ENCODE measurements at regions not wholly inside any gene's neighbourhood (a gene's known extent, or its start where the extent isn't known, plus 50 kb on each side); places are given as distances from the start of the nearest gene placed in this dataset.

DNA sequence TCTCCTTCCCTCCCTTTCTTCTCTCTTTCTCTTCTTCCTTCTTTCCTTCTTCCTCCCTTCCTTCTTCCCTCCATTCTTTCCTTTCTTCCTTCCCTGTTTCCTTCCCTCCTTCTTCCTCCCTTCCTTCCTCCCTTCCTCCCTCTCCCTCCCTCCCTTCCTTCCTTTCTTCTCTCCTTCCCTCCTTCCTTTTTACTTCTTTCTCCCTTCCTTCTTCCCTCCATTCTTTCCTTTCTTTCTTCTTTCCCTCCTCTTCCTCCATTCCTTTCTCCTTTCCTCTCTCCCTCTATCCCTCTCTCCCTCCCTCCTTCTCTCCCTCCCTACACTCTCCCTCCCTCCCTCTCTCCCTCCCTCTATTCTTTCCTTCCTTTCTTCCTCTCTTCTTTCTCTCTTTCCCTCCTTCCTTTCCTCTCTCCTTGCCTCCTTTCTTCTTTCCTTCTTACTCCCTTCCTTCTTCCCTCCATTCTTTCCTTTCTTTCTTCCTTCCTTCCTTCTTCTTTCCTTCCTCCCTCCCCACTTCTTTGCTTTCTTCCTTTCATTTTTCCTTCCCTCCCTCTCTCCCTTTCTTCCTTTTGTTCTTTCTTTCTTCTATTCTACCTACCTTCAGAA lies 200.4 kb upstream of the SSTR4 start:
- Histone ChIP-seq H2BK12ac (ENCODE audit: insufficient read length, low read depth, low read length) (no peak overlapping the region), H3K23ac (ENCODE audit: insufficient read length, low read depth, low read length) (no peak overlapping the region), H3K23me2 (ENCODE audit: insufficient read length, low read depth, low read length, poor library complexity, severe bottlenecking) (no peaks in the 10 kb centered on the region), H3K79me2 (ENCODE audit: insufficient read depth, low read length) (no peaks in the 10 kb centered on the region), H2BK20ac (ENCODE audit: low read depth, low read length, poor library complexity, severe bottlenecking) (no peak overlapping the region), H3K4me2 (ENCODE audit: insufficient read depth, insufficient read length, low read length) (no peak overlapping the region), H2AFZ (ENCODE audit: low read length) (no peak overlapping the region), H3K9ac (ENCODE audit: extremely low read depth, insufficient read length, low read length) (no peak overlapping the region), H2AK5ac (ENCODE audit: insufficient read length, low read length) (no peak overlapping the region), H3K56ac (ENCODE audit: insufficient read length, low read depth, low read length) (no peak overlapping the region), H3K27me3 (ENCODE audit: insufficient read depth, low read length) (no peaks in the 10 kb centered on the region), H4K5ac (ENCODE audit: insufficient read length, low read depth, low read length) (no peak overlapping the region), H3K18ac (ENCODE audit: insufficient read length, low read depth, low read length) (no peak overlapping the region), H3K4me1 (ENCODE audit: insufficient read depth, low read length) (no peaks in the 10 kb centered on the region), H3K27ac (ENCODE audit: insufficient read length, low read depth, low read length) (no peak overlapping the region), H4K8ac (replicated peaks; ENCODE audit: insufficient read length, low read depth, low read length) (no peak overlapping the region), H3K14ac (ENCODE audit: insufficient read depth, low read length) (no peak overlapping the region), H2BK120ac (ENCODE audit: low read depth, low read length, poor library complexity, severe bottlenecking) (no peak overlapping the region), H3K4ac (ENCODE audit: low read depth, low read length) (no peak overlapping the region), H3T11ph (ENCODE audit: low read length) (no peak overlapping the region), H3K79me1 (ENCODE audit: insufficient read depth, low read depth, low read length, poor library complexity, severe bottlenecking) (no peaks in the 10 kb centered on the region), H3K9me3 (ENCODE audit: control insufficient read depth, low read depth, low read length) (no peaks in the 10 kb centered on the region), H2BK15ac (ENCODE audit: low read depth, low read length) (no peak overlapping the region), H4K20me1 (ENCODE audit: control insufficient read depth, insufficient read depth, insufficient read length) (no peaks in the 10 kb centered on the region), H2BK5ac (ENCODE audit: insufficient read length, low read length) (no peak overlapping the region), H4K91ac (ENCODE audit: insufficient read length, low read depth, low read length) (no peak overlapping the region)
- TF ChIP-seq, protein P1, sequence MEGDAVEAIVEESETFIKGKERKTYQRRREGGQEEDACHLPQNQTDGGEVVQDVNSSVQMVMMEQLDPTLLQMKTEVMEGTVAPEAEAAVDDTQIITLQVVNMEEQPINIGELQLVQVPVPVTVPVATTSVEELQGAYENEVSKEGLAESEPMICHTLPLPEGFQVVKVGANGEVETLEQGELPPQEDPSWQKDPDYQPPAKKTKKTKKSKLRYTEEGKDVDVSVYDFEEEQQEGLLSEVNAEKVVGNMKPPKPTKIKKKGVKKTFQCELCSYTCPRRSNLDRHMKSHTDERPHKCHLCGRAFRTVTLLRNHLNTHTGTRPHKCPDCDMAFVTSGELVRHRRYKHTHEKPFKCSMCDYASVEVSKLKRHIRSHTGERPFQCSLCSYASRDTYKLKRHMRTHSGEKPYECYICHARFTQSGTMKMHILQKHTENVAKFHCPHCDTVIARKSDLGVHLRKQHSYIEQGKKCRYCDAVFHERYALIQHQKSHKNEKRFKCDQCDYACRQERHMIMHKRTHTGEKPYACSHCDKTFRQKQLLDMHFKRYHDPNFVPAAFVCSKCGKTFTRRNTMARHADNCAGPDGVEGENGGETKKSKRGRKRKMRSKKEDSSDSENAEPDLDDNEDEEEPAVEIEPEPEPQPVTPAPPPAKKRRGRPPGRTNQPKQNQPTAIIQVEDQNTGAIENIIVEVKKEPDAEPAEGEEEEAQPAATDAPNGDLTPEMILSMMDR (conservative IDR thresholded peaks at IDR 0.05), result no peak
- DNase-seq, result no peak
- Mint-ChIP-seq H3K27me3 (ENCODE audit: low read depth) (peaks cover 9% of the 10 kb centered on the region; the same call in 1 of the 2 replicates), H3K36me3 (ENCODE audit: insufficient read depth in 1 of 3, low read depth in 3 of 3) (no peaks in the 10 kb centered on the region), H3K27ac (no peak overlapping the region), H3K4me3 (no peak overlapping the region), H3K4me1 (no peaks in the 10 kb centered on the region), H3K9me3 (peaks cover 0 to 3% of the 10 kb centered on the region in 2 experiments; a peak in 2 of 5 replicates)
